ENCODE measurements at regions not wholly inside any gene's neighbourhood (a gene's known extent, or its start where the extent isn't known, plus 50 kb on each side); places are given as distances from the start of the nearest gene placed in this dataset.
"Not testable (repeated sequence)": the region's sequence is repeated elsewhere in the genome, so short reads cannot be mapped to it uniquely, and the experiment has no call there.

- DNase-seq (ENCODE audit: low read depth, low spot score), result no peak
- Histone ChIP-seq H3K9ac (ENCODE audit: insufficient read length) (no peak overlapping the region), H3K4me3 (no peak overlapping the region), H3K9me3 (ENCODE audit: low read depth, low read length) (no peaks in the 10 kb centered on the region), H3K27ac (no peak overlapping the region), H3K36me3 (ENCODE audit: insufficient read depth, low read length) (no peaks in the 10 kb centered on the region)
- TF ChIP-seq FOXP2 (optimal IDR thresholded peaks at IDR 0.05; ENCODE audit: control extremely low read depth, extremely low read length, insufficient read depth) (no peak), POLR2AphosphoS5 (IDR thresholded peaks at IDR 0.05; ENCODE audit: borderline replicate concordance, low read depth, low read length) (no peak), EZH2 (IDR thresholded peaks at IDR 0.05) (no peak)
These were observed 210.0 kb downstream of the HINT1 start for GRCh38 chr5:130955041-130955440.

DNA sequence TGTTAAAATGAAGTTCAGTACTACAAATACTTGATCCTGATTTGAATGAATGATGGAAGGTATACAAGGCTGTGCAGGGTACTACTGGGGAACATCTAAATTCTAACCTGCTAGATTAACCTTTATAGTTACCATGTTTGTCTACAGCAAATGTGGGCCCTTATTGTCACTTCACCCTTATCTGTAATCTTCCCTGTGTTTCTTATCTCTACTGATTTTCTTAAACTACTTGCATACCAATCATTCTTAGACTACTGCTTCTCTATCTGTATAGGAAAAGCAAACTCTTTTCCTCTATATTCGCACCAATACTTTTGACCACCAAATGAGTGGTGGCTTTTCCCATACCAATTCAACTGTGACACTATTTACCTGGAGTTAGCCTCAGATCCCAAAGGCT, 210.7 kb downstream of the HINT1 start:
- no peaks in the 10 kb centered on the region for H3K36me3 ChIP-seq (ENCODE audit: insufficient read depth, low read length)

DNA sequence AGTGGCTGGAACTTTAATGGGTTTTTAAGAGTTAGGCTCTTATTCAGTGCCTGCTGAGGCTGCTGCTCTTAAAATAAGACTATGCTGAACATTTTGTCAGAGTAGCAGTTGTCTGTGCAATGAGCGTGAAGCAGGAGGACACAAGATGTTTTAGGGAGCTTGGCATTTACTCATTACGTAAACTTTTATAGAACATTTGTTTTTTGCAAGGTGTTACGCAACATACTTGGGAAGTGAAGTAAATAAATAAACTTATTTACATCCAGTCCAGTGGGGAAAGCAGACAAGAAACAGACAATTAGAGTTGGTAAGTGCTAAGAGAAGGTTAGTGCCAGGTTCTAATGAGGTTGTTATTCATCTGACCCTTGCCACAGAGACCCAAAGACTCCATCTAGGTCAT, 226.0 kb downstream of the HINT1 start:
- no peak overlapping the region for H3K27ac ChIP-seq
- H3K36me3 ChIP-seq (ENCODE audit: insufficient read depth, low read length), result no peaks in the 10 kb centered on the region
- TF ChIP-seq EZH2 (IDR thresholded peaks at IDR 0.05) (no peak), POLR2AphosphoS5 (IDR thresholded peaks at IDR 0.05; ENCODE audit: borderline replicate concordance, low read depth, low read length) (no peak), FOXP2 (optimal IDR thresholded peaks at IDR 0.05; ENCODE audit: control extremely low read depth, extremely low read length, insufficient read depth) (no peak)
- no peak overlapping the region for H3K9ac ChIP-seq (ENCODE audit: insufficient read length)
- no peaks in the 10 kb centered on the region for H3K9me3 ChIP-seq (ENCODE audit: low read depth, low read length)
- no peak overlapping the region for H3K4me3 ChIP-seq
- DNase-seq (ENCODE audit: low read depth, low spot score), result no peak

More for the DNA sequence above, 210.7 kb downstream of the HINT1 start:
- Histone ChIP-seq H3K4me3 (no peak overlapping the region), H3K27ac (no peak overlapping the region), H3K9ac (ENCODE audit: insufficient read length) (no peak overlapping the region), H3K9me3 (ENCODE audit: low read depth, low read length) (no peaks in the 10 kb centered on the region)
- DNase-seq (ENCODE audit: low read depth, low spot score), result no peak
- TF ChIP-seq FOXP2 (optimal IDR thresholded peaks at IDR 0.05; ENCODE audit: control extremely low read depth, extremely low read length, insufficient read depth), result no peak
- TF ChIP-seq EZH2 (IDR thresholded peaks at IDR 0.05), result no peak
- TF ChIP-seq POLR2AphosphoS5 (IDR thresholded peaks at IDR 0.05; ENCODE audit: borderline replicate concordance, low read depth, low read length), result no peak

GRCh38 chr5:130937046-130937445, 228.0 kb downstream of the HINT1 start:
- TF ChIP-seq FOXP2 (optimal IDR thresholded peaks at IDR 0.05; ENCODE audit: control extremely low read depth, extremely low read length, insufficient read depth) (no peak), EZH2 (IDR thresholded peaks at IDR 0.05) (no peak), POLR2AphosphoS5 (IDR thresholded peaks at IDR 0.05; ENCODE audit: borderline replicate concordance, low read depth, low read length) (no peak)
- Histone ChIP-seq H3K36me3 (ENCODE audit: insufficient read depth, low read length) (no peaks in the 10 kb centered on the region), H3K9me3 (ENCODE audit: low read depth, low read length) (no peaks in the 10 kb centered on the region), H3K9ac (ENCODE audit: insufficient read length) (no peak overlapping the region), H3K27ac (no peak overlapping the region), H3K4me3 (no peak overlapping the region)
- DNase-seq (ENCODE audit: low read depth, low spot score), result no peak

- H3K9ac ChIP-seq (ENCODE audit: insufficient read length), result no peak overlapping the region
- DNase-seq (ENCODE audit: low read depth, low spot score), result no peak
- H3K4me3 ChIP-seq, result no peak overlapping the region
- H3K27ac ChIP-seq, result no peak overlapping the region
- no peaks in the 10 kb centered on the region for H3K9me3 ChIP-seq (ENCODE audit: low read depth, low read length)
- no peak for TF ChIP-seq FOXP2 (optimal IDR thresholded peaks at IDR 0.05; ENCODE audit: control extremely low read depth, extremely low read length, insufficient read depth)
- no peak for TF ChIP-seq POLR2AphosphoS5 (IDR thresholded peaks at IDR 0.05; ENCODE audit: borderline replicate concordance, low read depth, low read length)
- no peak for TF ChIP-seq EZH2 (IDR thresholded peaks at IDR 0.05)
- H3K36me3 ChIP-seq (ENCODE audit: insufficient read depth, low read length), result no peaks in the 10 kb centered on the region
These were observed 241.4 kb downstream of the HINT1 start for GRCh38 chr5:130923543-130924124.

GRCh38 chr5:130912088-130912487, 253.0 kb downstream of the HINT1 start:
- no peak overlapping the region for H3K4me3 ChIP-seq
- H3K9ac ChIP-seq (ENCODE audit: insufficient read length), result no peak overlapping the region
- no peaks in the 10 kb centered on the region for H3K9me3 ChIP-seq (ENCODE audit: low read depth, low read length)
- TF ChIP-seq POLR2AphosphoS5 (IDR thresholded peaks at IDR 0.05; ENCODE audit: borderline replicate concordance, low read depth, low read length), result no peak
- no peak for TF ChIP-seq EZH2 (IDR thresholded peaks at IDR 0.05)
- no peak for TF ChIP-seq FOXP2 (optimal IDR thresholded peaks at IDR 0.05; ENCODE audit: control extremely low read depth, extremely low read length, insufficient read depth)
- no peaks in the 10 kb centered on the region for H3K36me3 ChIP-seq (ENCODE audit: insufficient read depth, low read length)
- no peak for DNase-seq (ENCODE audit: low read depth, low spot score)
- H3K27ac ChIP-seq, result no peak overlapping the region

GRCh38 chr5:130908186-130908585, 256.9 kb downstream of the HINT1 start:
- no peak for DNase-seq (ENCODE audit: low read depth, low spot score)
- no peak overlapping the region for H3K9ac ChIP-seq (ENCODE audit: insufficient read length)
- no peaks in the 10 kb centered on the region for H3K36me3 ChIP-seq (ENCODE audit: insufficient read depth, low read length)
- no peak overlapping the region for H3K27ac ChIP-seq
- H3K9me3 ChIP-seq (ENCODE audit: low read depth, low read length), result no peaks in the 10 kb centered on the region
- no peak overlapping the region for H3K4me3 ChIP-seq
- TF ChIP-seq EZH2 (IDR thresholded peaks at IDR 0.05) (no peak), POLR2AphosphoS5 (IDR thresholded peaks at IDR 0.05; ENCODE audit: borderline replicate concordance, low read depth, low read length) (no peak), FOXP2 (optimal IDR thresholded peaks at IDR 0.05; ENCODE audit: control extremely low read depth, extremely low read length, insufficient read depth) (no peak)

- H3K36me3 ChIP-seq (ENCODE audit: insufficient read depth, low read length); H3K9me3 ChIP-seq (ENCODE audit: low read depth, low read length); H3K4me3 ChIP-seq; DNase-seq (ENCODE audit: low read depth, low spot score); H3K9ac ChIP-seq (ENCODE audit: insufficient read length); H3K27ac ChIP-seq: not testable (repeated sequence)
These were observed 267.4 kb downstream of the HINT1 start for GRCh38 chr5:130897537-130898195.

DNA sequence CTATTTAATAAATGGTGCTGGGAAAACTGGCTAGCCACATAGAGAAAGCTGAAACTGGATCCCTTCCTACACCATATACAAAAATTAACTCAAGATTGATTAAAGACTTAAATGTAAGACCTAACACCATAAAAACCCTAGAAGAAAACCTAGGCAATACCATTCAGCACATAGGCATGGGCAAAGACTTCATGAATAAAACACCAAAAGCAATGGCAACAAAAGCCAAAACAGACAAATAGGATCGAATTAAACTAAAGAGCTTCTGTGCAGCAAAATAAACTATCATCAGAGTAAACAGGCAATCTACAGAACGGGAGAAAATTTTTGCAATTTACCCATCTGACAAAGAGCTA, 267.9 kb downstream of the HINT1 start:
- H3K9me3 ChIP-seq (ENCODE audit: low read depth, low read length); H3K27ac ChIP-seq; H3K9ac ChIP-seq (ENCODE audit: insufficient read length); H3K4me3 ChIP-seq; DNase-seq (ENCODE audit: low read depth, low spot score); H3K36me3 ChIP-seq (ENCODE audit: insufficient read depth, low read length): not testable (repeated sequence)
